ES-I3 (cell line): ENCODE measurements at regions not wholly inside any gene's neighbourhood (a gene's known extent, or its start where the extent isn't known, plus 50 kb on each side); places are given as distances from the start of the nearest gene placed in this dataset.

Experiments
- H3K36me3 ChIP-seq: 2 replicates; pipeline ENCODE4 v1.6.1; 2013; ENCODE audit warnings: mild to moderate bottlenecking, low read length, control low read depth, moderate library complexity; ENCODE audit not compliant: insufficient read depth
- H3K4me1 ChIP-seq: 2 replicates; pipeline ENCODE4 v1.6.1; 2013; ENCODE audit warnings: mild to moderate bottlenecking, control low read depth, low read length; ENCODE audit not compliant: insufficient read depth
- H3K9ac ChIP-seq: 2 replicates; pipeline ENCODE4 v1.6.1; 2013; ENCODE audit warnings: low read depth, mild to moderate bottlenecking, low read length, moderate library complexity
- H3K9me3 ChIP-seq: 2 replicates; pipeline ENCODE4 v1.6.1; 2013; ENCODE audit warnings: mild to moderate bottlenecking, low read length, moderate library complexity; ENCODE audit not compliant: control insufficient read depth, insufficient read depth

- Histone ChIP-seq H3K36me3 (no peaks in the 10 kb centered on the region), H3K9ac (no peak overlapping the region), H3K4me1 (no peaks in the 10 kb centered on the region), H3K9me3 (no peaks in the 10 kb centered on the region)
These were observed 631.4 kb upstream of the POT1 start for GRCh38 chr7:125561006-125561405.

GRCh38 chr7:125559921-125560320 is 630.3 kb upstream of the POT1 start:
- no peaks in the 10 kb centered on the region for H3K36me3 ChIP-seq

GRCh38 chr7:125555916-125556315 is 626.3 kb upstream of the POT1 start:
- no peaks in the 10 kb centered on the region for H3K4me1 ChIP-seq

More at GRCh38 chr7:125559921-125560320, 630.3 kb upstream of the POT1 start:
- Histone ChIP-seq H3K4me1 (no peaks in the 10 kb centered on the region), H3K9me3 (no peaks in the 10 kb centered on the region), H3K9ac (no peak overlapping the region)

GRCh38 chr7:125551008-125551407 is 621.4 kb upstream of the POT1 start:
- Histone ChIP-seq H3K9me3 (no peaks in the 10 kb centered on the region), H3K4me1 (no peaks in the 10 kb centered on the region), H3K9ac (no peak overlapping the region), H3K36me3 (no peaks in the 10 kb centered on the region)

More at GRCh38 chr7:125555916-125556315, 626.3 kb upstream of the POT1 start:
- Histone ChIP-seq H3K9ac (no peak overlapping the region), H3K9me3 (no peaks in the 10 kb centered on the region), H3K36me3 (no peaks in the 10 kb centered on the region)

- Histone ChIP-seq H3K4me1 (no peaks in the 10 kb centered on the region), H3K36me3 (no peaks in the 10 kb centered on the region), H3K9me3 (no peaks in the 10 kb centered on the region), H3K9ac (no peak overlapping the region)
These were observed 617.9 kb upstream of the POT1 start for GRCh38 chr7:125547505-125547904.

GRCh38 chr7:125530553-125530952 is 600.9 kb upstream of the POT1 start:
- no peak overlapping the region for H3K9ac ChIP-seq
- H3K4me1 ChIP-seq: no peaks in the 10 kb centered on the region
- no peaks in the 10 kb centered on the region for H3K9me3 ChIP-seq
- no peaks in the 10 kb centered on the region for H3K36me3 ChIP-seq

- H3K9ac ChIP-seq: no peak overlapping the region
- no peaks in the 10 kb centered on the region for H3K36me3 ChIP-seq
- H3K9me3 ChIP-seq: no peaks in the 10 kb centered on the region
- H3K4me1 ChIP-seq: no peaks in the 10 kb centered on the region
These were observed 599.6 kb upstream of the POT1 start for GRCh38 chr7:125529249-125529648.

- Histone ChIP-seq H3K9ac (no peak overlapping the region), H3K36me3 (no peaks in the 10 kb centered on the region), H3K9me3 (no peaks in the 10 kb centered on the region), H3K4me1 (no peaks in the 10 kb centered on the region)
These were observed 597.3 kb upstream of the POT1 start for GRCh38 chr7:125526958-125527357.

- Histone ChIP-seq H3K9ac (no peak overlapping the region), H3K9me3 (no peaks in the 10 kb centered on the region), H3K36me3 (no peaks in the 10 kb centered on the region), H3K4me1 (no peaks in the 10 kb centered on the region)
These were observed 596.5 kb upstream of the POT1 start for GRCh38 chr7:125526092-125526491.

- H3K9ac ChIP-seq: no peak overlapping the region
- H3K36me3 ChIP-seq: no peaks in the 10 kb centered on the region
- H3K9me3 ChIP-seq: no peaks in the 10 kb centered on the region
- no peaks in the 10 kb centered on the region for H3K4me1 ChIP-seq
These were observed 586.6 kb upstream of the POT1 start for GRCh38 chr7:125516194-125516593.

- H3K9me3 ChIP-seq: no peaks in the 10 kb centered on the region
- no peaks in the 10 kb centered on the region for H3K36me3 ChIP-seq
- no peak overlapping the region for H3K9ac ChIP-seq
- no peaks in the 10 kb centered on the region for H3K4me1 ChIP-seq
These were observed 582.7 kb upstream of the POT1 start for GRCh38 chr7:125512373-125512772.

GRCh38 chr7:125511310-125511709 is 581.7 kb upstream of the POT1 start:
- Histone ChIP-seq H3K4me1 (no peaks in the 10 kb centered on the region), H3K9ac (no peak overlapping the region), H3K9me3 (no peaks in the 10 kb centered on the region), H3K36me3 (no peaks in the 10 kb centered on the region)

GRCh38 chr7:125506331-125506730 is 576.7 kb upstream of the POT1 start:
- peaks cover 13% of the 10 kb centered on the region; the same call in 1 of the 2 replicates for H3K4me1 ChIP-seq
- no peak overlapping the region for H3K9ac ChIP-seq
- H3K36me3 ChIP-seq: no peaks in the 10 kb centered on the region
- H3K9me3 ChIP-seq: no peaks in the 10 kb centered on the region

- Histone ChIP-seq H3K9me3 (no peaks in the 10 kb centered on the region; the same call in 1 of the 2 replicates), H3K4me1 (peaks cover 13% of the 10 kb centered on the region; the same call in 1 of the 2 replicates), H3K36me3 (no peaks in the 10 kb centered on the region), H3K9ac (no peak overlapping the region)
These were observed 575.2 kb upstream of the POT1 start for GRCh38 chr7:125504848-125505247.

- H3K9me3 ChIP-seq: no peaks in the 10 kb centered on the region; the same call in 1 of the 2 replicates
These were observed 566.4 kb upstream of the POT1 start for GRCh38 chr7:125495997-125496396.

GRCh38 chr7:125492521-125492920 is 562.9 kb upstream of the POT1 start:
- no peaks in the 10 kb centered on the region for H3K36me3 ChIP-seq
- H3K9ac ChIP-seq: no peak overlapping the region
- no peaks in the 10 kb centered on the region for H3K9me3 ChIP-seq
- no peaks in the 10 kb centered on the region for H3K4me1 ChIP-seq

More at GRCh38 chr7:125495997-125496396, 566.4 kb upstream of the POT1 start:
- H3K9ac ChIP-seq: no peak overlapping the region
- no peaks in the 10 kb centered on the region for H3K36me3 ChIP-seq
- H3K4me1 ChIP-seq: no peaks in the 10 kb centered on the region
